ENCODE measurements at regions not wholly inside any gene's neighbourhood (a gene's known extent, or its start where the extent isn't known, plus 50 kb on each side); places are given as distances from the start of the nearest gene placed in this dataset.
"Not testable (repeated sequence)": the region's sequence is repeated elsewhere in the genome, so short reads cannot be mapped to it uniquely, and the experiment has no call there.

DNA sequence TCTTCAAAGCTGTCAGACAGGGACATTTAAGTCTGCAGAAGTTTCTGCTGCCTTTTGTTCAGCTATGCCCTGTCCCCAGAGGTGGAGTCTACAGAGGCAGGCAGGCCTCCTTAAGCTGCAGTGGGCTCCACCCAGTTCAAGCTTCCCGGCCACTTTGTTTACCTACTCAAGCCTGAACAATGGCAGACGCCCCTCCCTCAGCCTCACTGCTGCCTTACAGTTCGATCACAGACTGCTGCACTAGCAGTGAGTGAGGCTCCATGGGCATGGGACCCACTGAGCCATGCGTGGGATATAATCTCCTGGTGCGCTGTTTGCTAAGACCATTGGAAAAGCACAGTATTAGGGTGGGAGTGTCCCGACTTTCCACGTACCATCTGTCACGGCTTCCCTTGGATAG, 585.9 kb upstream of the HS3ST5 start:
- DNase-seq (ENCODE audit: low spot score) = not testable (repeated sequence)

DNA sequence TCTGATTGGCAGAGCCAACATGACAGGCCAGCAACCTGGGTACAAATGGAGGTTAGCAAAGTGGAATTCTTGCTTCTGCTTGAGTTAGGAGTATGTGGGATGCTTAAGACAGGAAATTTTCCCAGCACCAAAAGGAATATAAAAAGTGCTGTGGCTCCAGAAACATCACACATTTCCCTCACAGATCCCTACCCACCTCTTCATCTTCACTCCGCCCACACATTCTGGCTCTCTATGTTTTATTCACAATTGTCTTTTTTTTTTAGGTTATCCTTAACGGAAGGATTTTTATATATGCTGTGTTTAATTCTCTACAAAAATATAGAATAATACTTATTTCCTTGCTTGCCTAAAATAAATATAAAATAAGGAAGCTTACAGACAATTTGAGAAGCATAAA, 563.3 kb upstream of the HS3ST5 start:
- peak; percentile 56 for DNase-seq (ENCODE audit: low spot score)

DNA sequence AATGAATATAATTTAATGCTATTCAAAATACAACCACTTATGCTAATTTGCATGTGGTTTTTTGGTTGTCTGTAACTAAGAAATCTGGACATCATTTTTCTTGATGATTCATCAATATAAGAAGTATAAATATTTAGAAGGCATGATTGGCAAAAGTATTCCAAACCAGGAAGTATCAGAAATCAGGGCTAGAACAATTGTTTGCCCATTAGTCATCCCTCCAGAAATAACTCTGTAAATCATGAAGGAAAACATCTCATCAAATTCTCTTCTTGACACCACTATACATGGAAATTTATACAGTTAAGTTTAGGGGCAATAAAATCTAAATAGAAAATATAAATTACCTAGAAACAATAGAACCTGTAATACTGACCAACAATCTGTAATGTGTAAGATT, 554.7 kb upstream of the HS3ST5 start:
- DNase-seq (ENCODE audit: low spot score) = no peak

DNA sequence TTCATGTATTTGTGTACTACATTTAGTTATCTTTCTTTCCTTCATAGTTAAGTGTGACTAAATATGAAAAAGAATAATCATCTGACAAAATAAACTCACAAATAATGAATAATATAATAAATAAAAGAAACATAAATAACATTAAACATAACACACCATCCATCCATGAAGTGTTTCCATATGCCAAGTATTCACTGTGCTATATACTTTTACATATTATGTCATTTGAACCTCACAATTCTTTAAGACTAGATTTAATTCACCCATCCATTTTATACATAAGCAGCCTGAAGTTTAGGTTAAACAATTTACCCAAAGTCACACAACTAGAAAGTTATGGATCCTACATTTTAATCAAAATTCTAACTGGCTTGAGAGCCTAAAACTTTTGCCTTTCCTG, 549.4 kb upstream of the HS3ST5 start:
- DNase-seq (ENCODE audit: low spot score) = no peak

DNA sequence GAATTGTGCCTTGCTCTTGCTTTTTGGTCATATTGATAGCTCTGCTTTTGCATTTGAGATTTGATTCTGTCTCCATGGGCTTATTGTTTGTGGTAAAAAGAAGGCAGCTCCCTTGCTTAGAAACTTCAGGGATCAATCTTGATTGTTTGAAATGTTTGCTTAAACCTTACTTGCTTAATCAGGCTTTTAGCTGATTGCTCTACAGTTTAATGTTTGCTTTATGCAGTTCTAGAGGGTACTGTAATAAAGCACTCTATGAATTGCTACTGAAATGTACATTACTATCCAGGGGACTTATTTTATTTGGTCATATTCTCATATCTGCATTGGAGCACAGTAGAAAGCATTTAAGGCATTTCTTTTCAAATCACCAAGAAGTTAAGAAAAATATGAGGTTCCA, 545.4 kb upstream of the HS3ST5 start:
- DNase-seq (ENCODE audit: low spot score) = no peak

DNA sequence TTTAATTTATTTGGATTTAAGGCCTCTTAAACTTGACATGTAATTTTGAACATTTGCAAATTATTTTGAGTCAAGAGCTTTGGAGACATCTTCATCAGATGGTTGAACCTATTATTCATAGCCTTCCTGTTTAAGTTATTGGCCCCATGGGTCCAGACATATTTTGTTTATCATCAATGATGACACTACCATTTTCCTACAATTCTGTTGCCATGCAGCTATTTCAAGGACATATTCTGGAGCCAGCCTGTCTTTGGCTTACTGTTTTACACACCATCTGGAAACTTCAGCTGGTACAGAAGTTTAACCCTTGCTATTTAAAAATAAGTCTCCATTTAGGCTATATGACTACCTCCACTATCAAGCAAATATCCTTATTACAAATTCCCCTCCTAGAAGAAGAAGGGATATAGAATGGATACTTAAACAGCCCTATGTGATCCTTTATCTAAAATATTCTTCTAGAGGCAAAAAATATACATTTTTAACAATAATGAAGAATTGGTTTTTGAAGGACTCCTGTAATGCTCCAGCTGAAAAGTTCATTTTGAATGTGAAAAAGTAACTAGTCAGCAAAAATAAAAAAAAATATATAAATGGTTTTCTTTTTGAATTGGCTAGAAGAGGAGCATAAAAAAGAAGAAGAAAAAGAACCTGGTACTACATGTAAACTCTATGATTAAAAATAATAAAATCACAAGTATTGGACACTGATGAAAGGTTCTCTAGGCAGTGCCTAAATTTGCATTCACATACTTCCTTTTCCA, 544.0 kb upstream of the HS3ST5 start:
- no peak for DNase-seq (ENCODE audit: low spot score)

DNA sequence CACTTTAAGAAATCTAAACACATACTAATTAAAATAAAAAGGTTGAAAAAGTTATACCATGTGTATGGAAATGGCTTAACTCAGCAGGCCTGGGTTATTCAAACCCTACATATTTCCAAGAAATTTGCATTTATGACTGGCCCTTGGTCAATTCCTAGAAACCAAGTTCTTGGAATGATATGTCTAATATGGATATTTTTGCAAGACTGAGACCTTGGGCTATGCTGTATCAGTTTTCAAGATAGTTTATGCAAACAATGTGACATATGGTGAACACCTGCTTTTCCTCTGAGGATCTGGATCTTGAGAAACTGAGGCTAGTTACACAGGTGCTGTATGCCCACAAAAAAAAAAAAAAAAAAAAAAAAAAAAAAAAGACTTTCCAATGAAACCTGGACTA, 536.9 kb upstream of the HS3ST5 start:
- no peak for DNase-seq (ENCODE audit: low spot score)

DNA sequence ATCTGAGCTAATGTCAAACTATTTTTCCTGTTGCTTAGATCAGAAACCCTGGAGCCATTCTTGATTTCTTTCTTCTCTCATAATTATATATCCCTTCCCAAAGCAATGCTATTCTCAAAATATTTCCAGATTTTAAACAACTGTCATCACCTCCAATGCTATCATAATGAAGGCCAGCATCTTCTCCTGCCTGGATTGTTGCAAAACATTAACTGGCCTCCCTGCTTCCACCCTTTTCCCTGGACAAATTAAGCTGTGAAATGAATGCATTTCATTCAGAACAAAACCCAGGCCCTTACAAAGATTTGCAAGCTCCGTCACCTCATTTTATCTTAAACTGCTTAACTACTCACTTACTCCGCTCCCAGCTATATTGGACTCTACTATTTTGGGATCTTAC, 535.3 kb upstream of the HS3ST5 start:
- no peak for DNase-seq (ENCODE audit: low spot score)

DNA sequence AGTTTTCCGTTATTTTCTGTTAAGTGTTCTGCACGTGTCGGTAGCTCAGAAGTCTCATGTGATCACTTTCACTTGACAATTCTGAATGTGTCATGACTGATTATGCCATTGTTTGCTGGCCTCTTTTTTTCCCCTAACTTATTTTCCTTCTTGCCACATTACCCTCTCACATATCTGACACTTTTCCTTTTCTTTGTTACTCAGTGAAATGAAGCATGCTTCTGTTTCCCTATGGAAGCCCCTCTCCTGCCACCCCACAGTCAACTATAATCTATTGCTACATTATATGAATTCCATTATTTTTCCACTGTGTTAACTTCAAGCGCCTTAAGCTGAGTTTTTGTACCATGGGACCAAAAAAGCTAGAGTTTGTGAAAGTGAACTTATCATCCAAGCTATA, 531.6 kb upstream of the HS3ST5 start:
- no peak for DNase-seq (ENCODE audit: low spot score)

DNA sequence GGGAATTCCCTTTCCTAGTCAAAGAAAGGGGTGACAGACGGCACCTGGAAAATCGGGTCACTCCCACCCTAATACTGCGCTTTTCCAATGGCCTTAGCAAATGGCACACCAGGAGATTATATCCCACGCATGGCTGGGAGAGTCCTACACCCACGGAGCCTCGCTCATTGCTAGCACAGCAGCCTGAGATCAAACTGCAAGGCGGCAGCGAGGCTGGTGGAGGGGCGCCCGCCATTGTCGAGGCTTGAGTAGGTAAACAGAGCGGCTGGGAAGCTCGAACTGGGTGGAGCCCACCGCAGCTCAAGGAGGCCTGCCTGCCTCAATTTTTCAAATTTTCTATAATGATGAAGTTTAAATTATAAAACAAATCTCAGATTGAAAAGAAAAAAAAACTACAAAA, 522.7 kb upstream of the HS3ST5 start:
- DNase-seq (ENCODE audit: low spot score) = not testable (repeated sequence)

DNA sequence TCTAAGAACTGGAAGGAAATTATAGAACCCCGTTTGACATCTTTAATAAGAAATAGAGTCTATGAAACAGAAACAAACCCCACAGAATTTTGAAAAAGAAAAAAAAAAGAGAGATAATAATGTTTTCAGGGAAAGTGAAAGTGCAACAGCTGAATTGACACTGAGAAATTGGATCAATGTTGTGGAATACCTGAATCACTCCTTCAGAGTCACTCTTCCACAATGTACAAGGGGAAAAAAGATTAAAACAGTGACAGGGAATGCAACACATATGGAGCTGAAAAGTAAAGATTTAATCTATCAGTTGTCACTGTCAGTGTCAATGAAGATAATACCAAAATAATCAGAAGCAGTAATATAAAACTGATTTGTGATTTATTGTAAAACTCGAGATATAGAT, 520.8 kb upstream of the HS3ST5 start:
- no peak for DNase-seq (ENCODE audit: low spot score)

DNA sequence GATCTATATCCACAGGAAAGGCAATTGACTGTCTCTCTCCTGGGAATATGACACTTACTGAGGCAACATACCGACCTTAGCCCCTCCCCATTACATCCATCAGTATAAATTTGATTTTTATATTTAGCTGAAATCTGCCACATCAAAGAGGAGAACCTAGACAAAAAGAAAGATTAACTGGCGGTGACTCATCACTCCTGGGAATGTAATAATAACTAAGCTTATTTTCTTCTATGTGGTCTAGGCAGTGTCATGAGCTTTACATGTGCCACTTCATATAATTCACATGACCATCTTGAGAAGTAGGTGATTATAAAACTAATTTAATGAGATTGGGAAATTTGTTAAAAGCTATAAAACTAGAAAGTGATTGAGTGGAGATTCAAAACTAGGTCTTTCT, 520.0 kb upstream of the HS3ST5 start:
- no peak for DNase-seq (ENCODE audit: low spot score)

DNA sequence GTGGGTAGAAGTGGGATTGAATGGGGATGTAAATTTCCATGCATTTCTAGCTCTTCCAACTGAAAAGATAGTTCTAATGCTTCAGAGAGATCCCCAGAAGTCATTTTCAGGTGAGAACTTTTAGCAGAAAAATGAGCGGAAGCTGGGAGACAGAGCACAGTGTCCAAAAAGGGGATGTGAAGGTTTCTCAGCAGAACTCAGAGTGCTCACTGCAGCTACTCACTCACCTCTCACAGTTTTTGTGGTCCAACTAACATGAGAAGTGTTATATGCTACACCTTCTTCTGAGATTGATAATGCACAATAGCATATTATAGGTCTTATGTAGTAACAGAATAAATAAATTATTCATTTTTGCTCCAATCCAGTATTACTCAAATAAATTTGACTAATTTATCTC, 519.2 kb upstream of the HS3ST5 start:
- DNase-seq (ENCODE audit: low spot score) = no peak

DNA sequence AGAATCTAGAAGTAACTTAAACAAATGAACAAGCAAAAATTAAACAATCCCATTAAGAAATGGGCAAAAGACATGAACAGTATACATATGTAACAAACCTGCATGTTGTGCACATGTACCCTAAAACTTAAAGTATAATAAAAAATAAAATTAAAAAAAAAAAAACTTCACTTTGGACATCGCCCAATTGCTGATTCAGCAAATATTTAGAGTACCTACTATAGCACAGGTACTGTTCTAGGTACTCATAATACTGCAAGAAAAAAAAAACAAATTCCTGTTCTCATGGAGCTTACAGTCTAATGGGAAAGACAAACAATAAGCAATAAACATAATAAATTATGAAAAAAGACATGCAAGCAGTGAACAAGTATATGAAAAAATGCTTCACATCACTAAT, 501.5 kb upstream of the HS3ST5 start:
- no peak for DNase-seq (ENCODE audit: low spot score)

DNA sequence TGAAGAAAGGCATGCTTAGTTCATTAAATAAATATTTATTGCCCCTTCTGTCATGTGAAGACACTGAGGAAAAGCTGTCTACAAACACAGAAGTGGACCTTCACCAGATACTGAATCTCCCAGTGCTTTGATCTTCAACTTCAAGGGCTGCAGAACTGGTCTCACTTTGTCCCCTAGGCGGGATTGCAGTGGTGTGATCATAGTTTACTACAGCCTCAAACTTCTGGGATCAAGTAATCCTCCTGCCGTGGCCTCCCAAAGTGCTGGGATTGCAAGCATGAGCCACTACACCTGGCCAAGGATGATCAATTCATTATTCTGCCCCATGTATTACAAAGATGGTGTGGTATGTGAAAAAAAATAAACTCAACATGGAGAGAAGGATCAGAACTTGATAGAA, 496.2 kb upstream of the HS3ST5 start:
- DNase-seq (ENCODE audit: low spot score) = no peak

DNA sequence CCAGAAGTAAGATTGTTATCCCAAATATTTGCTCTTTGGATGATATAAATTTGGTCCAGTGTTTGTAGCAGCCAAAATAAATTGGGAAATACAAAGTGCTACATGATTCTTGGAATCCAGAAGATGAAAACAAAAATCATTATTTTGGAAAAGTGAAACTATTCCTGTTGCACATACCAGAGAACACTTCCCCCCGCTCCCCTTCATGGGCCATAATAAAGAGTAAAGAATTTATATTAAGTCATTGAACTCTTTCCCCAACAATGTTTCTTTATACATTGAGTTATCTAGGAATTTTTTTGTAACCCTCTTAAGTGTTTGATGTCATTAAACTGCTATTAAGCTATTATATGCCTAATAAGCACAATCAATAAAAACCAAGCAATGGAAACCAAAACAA, 490.4 kb upstream of the HS3ST5 start:
- no peak for DNase-seq (ENCODE audit: low spot score)

DNA sequence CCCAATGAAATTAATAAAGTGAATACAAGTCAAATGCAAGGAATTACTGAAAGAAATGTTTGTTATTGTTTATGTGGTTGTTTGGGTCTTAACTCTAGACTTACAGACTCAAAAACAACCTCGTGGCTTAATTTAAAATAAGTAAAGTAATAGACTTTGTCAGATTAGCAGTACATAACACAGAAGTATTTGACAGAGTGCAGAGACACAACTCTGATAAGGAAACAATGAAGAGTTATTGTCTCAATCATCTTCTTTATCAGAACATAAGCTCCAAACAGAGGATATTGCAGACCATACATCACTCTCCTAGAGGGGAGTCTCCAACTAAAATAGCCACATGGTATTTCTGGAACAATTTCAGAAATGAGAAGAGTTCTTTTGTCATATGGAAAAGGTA, 487.7 kb upstream of the HS3ST5 start:
- DNase-seq (ENCODE audit: low spot score) = no peak

DNA sequence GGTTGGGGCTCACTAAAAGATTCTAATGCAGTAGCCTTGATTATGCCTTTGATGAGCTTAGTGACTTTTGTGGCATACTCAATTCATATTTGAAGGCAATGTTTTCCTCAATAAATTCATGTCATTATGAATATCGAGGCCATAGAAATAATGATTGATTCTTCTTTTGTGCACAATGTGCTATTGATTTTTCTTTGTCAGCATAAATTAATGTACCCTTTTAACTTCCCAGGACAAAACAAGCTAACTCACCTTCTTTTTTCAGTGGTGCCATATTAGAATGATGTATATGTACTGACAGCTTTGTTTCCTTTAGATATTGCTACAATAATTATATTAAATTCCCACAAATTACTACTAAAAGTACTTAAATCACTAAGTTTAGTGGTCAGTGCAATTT, 484.3 kb upstream of the HS3ST5 start:
- no peak for DNase-seq (ENCODE audit: low spot score)

DNA sequence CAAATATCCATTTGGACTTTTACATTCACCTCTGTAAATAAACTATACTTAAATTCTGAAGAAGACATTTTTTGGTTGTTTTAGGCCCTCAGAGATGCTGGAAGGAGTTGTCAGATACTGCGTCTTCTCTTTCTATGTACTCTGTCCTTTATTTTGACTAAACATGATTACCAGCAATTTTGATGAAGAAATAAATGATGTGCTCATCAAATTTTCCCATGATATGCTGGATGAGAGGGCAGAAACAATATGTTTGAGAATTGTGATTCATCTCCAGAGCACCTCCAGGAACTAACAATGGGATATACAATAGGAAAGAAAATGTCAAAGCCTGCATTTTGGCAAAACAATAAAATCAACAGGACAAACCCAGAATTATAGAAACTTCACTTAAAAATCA, 481.6 kb upstream of the HS3ST5 start:
- DNase-seq (ENCODE audit: low spot score) = no peak

DNA sequence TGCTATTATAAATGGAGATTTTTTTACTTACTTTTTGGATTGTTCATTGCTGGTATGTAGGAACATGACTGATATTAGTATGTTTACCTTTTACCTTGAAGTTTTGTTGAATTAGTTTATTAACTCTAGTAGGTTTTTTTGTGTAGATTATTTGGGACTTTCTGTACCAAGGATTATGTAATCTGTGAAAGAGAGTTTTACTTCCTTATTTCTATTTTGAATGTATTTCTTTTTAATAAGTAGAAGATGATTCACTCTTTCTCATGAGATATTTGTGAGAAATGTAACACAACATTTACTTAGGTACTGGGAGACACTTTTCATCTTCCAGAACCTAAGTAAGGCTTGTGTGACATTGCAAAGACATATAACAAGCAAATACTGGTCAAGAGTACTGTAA, 473.9 kb upstream of the HS3ST5 start:
- no peak for DNase-seq (ENCODE audit: low spot score)

DNA sequence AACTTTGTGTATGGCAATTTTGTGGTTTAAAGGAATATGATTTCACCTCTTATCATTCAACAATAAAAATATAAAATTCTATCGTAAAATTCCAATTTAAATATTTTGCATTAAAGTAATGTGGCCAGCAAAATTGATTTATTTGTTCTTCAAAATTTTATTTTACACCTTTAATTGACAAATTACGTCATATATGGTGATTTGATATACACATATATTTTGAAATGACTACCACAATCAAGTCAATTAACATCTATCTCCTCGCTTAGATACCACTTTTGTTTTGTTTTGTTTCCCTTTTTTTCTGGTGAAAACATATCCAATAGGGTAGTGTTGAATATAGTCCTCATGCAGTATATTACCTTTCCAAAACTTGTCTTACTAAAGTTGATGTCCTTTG, 467.6 kb upstream of the HS3ST5 start:
- no peak for DNase-seq (ENCODE audit: low spot score)

DNA sequence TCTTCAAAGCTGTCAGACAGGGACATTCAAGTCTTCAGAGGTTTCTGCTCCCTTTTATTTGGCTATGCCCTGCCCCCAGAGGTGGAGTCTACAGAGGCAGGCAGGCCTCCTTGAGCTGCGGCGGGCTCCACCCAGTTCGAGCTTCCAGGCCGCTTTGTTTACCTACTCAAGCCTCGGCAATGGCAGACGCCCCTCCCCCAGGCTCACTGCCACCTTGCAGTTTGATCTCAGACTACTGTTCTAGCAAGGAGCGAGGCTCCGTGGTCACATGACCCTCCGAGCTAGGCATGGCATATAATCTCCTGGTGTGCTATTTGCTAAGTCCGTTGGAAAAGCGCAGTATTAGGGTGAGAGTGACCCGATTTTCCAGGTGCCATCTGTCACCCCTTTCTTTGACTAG, 462.6 kb upstream of the HS3ST5 start:
- DNase-seq (ENCODE audit: low spot score) = not testable (repeated sequence)

DNA sequence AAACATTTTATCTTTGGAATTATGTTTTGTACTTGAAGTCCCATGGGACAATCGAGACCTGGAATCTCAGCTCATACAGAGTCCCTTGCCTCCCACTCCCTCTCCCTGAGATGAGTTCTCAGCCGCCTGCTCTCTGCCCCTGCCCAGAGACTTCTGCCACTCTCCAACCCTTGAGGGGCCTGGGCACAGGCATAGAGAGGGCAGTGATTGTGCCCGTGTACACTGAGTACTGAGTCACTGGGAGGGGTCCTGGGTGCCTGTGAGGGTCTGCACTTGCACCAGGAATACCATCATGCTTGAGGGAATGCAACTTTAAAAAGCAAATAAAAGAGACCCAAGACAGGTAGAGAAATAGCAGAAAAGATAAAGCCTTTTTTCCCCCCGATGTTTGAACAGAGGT, 453.8 kb upstream of the HS3ST5 start:
- DNase-seq (ENCODE audit: low spot score) = no peak

DNA sequence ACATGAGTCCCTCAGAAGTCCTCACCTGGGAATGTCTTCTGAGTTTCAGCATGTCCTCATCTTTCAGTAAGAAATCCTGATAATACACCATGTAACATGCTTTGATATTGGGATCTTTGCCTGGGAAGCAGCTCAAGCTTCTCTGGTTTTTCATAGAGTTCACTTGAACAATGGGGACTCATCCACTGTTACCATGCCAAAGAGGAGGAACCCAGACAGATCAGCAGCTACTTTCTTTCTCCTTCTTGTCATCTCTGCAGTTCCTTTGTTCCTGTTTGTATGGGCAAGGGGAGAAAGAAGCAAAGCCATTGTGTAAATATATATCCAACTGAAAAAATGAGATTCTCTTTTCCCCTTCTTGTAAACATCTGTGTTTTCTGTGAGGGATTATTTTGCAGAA, 450.6 kb upstream of the HS3ST5 start:
- no peak for DNase-seq (ENCODE audit: low spot score)

Data from putamen (tissue), 1 donor.